Putamen (tissue), 1 donor: ENCODE measurements at regions not wholly inside any gene's neighbourhood (a gene's known extent, or its start where the extent isn't known, plus 50 kb on each side); places are given as distances from the start of the nearest gene placed in this dataset.
"Not testable (repeated sequence)": the region's sequence is repeated elsewhere in the genome, so short reads cannot be mapped to it uniquely, and the experiment has no call there.

Experiments
- DNase-seq: peaks from one replicate; pipeline ENCODE4 v3.0.0-alpha.2; 2016; ENCODE audit warnings: low spot score

DNA sequence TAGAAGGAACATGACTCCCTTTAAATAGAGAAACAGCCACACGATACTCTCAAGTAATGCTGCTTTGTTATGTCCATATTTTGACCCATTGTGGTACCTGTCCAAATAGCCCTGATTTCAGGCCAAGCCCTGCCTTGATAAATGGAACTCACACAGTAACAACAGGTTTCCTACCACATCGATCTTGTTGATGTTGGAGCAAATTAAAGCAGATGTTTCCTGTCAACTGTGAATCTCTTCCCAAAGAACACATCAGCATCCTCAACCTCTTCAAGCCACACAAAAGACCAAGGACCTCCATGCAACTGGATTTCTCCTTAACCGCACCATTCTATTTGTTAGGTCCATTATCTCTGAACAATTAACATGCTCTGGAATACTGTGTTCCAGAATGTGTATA is 109.5 kb downstream of the FOXD4L6 start:
- not testable (repeated sequence) for DNase-seq

DNA sequence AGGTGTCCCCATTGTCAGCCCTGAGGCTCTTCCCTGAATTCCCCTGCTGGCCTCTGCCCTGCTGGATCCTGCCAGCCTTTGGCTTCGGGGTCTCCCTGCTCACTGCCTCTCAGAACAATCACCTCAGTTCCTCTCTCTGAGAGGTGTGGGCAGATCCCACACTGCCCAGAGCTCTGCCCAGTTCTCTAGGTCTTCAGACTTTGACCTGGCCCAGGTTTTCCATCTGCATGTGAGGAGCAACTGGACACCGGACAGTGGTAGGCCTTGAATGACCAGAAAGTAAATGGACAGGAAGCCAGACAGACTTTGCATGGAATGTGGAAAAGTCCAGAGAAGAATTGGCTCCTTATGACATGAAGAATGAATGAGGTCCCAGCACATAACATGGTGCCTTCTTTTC is 111.8 kb downstream of the FOXD4L6 start:
- DNase-seq = not testable (repeated sequence)

DNA sequence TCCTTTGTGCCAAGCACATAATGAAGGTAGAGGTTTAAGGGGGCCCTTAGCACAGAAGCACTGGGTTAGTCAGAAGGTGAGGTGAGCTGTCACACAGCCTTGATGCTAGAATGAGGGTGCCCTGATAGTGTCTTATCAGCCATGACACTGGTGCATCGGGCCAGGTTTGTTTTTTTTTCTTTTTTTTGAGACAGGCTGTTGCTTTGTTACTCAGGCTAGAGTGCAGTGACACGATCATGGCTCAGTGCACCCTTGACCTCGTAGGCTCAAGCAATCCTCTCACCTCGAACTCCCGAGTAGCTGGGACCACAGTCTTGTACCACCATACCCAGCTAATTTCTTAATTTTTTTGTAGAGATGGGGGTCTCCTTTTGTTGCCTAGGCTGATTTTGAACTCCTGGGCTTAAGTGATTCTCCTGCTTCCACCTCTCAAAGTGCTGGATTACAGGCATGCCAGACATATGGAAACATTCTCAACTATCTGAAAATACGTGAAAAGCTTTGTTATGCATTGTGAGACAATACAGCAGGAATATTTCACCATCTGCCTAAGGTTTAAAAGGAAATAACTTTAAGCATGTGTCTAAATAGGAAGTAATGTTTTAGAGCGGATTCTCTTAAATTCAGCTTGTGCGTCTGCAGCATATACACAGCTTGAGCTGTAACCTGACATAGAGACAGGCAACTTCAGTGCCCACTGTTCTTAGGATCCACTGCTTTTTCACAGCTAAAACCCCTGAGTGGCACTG is 128.4 kb downstream of the FOXD4L6 start:
- DNase-seq = not testable (repeated sequence)

DNA sequence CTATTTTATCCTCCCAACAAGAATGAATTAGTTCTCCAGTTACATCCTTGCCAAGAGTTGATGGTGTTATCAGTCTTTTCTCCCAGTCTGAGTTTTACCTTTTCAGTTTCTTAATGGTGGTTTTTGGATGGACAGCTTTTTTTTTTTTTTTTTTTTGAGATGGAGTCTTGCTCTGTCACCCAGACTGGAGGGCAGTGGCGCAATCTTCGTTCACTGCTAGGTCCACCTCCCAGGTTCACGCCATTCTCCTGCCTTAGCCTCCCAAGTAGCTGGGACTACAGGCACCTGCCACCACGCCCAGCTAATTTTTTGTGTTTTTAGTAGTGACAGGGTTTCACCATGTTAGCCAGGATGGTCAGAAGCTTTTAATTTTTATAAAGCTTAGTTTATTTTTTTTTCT is 133.0 kb downstream of the FOXD4L6 start:
- not testable (repeated sequence) for DNase-seq

DNA sequence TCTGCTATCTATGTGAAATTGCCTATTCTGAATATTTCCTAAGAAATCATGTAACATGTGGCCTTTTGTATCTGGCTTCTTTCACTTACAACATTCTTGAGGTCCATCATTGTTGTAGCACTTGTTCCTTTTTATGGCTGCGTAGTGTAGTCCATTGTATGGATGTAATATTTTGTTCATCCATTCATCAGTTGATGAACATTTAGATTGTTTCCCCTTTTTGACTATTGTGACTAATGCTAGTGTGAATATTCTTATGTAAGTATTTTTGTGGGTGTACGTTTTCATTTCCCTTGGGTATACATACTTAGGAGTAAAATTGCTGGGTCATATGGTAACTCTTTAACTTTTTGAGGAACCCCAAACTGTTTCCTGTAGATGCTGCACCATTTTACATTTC is 134.6 kb downstream of the FOXD4L6 start:
- DNase-seq = not testable (repeated sequence)

DNA sequence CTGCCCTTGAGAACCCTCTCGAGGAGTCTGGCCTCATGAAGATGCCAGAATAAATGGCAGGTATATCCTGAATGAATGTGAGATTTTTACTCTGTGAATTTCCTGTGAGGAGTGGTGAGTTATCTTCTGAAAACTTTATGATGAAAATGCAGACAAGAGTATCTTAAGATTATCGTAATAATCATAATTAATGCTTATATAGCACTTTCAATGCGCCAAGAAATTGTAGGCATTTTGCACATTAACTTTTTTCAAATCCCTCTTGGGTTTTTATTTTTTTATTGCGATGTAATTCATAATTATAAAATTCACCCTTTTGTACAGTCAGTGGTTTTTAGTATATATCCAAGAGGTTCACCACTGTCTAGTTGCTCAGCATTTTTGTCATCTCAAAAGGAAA is 135.1 kb downstream of the FOXD4L6 start:
- DNase-seq = not testable (repeated sequence)

DNA sequence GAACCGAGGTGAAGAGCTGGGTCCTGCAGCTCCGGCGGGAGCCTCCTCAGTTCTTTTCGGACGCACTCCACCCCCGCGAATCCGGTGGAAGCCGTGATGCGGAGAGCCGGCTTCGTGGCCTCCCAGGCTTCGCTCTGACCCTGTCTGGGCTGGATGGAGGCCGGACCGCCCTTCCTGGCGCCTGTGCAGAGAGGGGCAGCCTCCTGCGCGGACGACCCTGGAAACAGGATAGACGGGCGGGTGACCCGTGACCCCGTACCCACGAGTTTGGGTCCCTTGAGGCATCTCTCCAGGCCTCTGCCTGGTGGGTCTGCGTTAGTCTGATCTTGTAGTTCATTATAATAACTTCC is 136.0 kb downstream of the FOXD4L6 start:
- DNase-seq = peak; percentile 68

DNA sequence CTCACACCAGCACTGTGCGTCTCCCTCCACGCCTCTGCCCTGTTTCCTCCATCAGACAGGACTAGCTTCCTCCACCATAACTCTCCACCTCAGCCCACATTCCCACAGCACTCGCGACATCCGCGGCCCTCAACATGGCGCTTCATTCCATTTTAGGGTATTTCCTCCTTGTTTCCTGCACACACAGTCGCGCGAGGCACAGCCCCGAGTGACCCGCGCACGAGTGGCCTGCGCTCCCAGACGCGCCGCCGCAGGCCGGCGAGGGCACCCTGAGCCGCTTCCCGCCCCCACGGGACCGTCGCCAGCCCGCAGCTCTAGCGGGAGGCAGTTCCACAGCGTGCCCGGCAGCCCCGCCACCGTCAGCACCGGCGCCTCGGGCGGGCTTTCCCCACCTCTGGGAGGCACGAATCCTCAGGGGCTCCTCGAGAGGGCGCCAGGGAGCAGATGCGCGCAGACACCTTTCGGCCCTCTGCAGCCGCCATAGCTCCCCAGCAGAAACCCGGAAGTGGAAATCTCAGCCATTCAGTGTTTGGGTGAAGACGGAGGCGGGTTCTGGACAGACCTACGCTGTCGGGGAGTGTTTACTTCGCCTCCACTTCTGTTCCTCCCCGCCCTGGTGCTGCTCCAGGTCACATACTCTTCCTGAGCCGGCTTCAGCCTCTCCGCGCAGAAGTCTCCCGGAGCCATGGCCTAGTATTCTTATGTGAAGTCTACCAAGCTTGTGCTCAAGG is 136.6 kb downstream of the FOXD4L6 start:
- DNase-seq = peak; percentile 100

DNA sequence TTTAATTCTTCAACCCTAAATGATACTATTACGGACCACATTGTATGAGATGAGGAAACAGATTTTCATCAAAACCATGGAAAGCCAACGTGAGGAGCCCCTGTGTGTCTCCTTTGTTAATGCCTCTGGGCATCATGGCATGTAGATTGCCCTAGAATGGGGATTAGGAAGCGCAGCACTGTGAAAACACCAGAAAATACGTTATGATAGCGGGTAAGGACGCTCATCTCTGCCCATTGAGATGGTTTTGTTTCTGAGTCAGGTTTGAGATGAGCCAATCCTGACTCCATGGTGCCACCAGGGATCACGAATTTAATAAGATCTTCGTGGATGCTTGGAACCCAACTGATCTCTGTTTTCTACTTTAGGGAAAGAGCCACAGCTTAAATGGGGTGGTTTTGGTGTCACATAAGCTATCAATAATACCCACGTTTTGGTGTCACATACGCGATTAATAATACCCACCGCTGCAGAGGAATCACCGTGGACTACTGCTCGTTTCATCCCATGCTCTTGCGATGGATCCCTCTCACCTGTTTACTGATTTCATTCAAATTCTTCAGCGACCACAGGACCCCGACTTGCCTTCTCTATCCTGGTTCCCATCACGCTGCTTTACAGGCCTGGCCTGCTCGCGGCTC is 137.3 kb downstream of the FOXD4L6 start:
- not testable (repeated sequence) for DNase-seq

DNA sequence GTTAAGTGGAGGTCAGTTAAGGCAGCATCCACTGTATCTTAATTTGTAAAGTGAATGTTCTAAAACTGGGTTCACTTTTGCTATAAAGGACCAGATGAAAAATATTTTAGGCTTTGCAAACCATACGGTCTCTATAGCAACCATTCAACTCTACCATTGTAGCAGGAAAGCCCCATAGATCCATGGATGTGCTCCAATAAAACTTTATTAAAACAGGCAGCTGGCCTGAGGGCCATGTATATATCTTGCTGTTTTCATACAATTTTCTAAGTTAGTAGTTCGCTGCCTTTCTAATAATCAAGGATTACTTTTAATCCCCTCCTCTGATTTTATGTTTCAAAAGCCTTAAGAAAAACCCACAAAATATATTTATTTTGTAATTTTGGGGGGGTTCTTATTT is 142.1 kb downstream of the FOXD4L6 start:
- DNase-seq = not testable (repeated sequence)

DNA sequence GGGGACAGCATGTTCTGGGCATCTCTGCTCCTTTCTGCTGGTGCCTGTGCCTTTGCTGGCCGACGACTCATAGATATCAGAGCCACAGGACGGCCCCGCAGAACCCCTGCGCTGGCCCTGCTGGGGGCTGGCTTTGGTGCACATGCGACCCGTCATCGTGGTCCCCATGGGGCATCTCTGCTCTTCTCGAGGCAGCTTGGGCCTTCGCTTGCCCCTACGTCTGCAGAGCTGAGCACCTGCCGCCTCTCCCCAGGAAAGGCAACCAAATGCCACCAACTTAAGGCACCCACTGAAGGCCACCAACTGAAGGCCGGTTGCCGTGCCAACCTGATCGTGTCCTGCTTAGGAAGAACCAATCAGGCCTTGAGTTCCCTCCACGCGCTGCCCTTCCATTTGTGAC is 153.1 kb downstream of the FOXD4L6 start:
- not testable (repeated sequence) for DNase-seq

DNA sequence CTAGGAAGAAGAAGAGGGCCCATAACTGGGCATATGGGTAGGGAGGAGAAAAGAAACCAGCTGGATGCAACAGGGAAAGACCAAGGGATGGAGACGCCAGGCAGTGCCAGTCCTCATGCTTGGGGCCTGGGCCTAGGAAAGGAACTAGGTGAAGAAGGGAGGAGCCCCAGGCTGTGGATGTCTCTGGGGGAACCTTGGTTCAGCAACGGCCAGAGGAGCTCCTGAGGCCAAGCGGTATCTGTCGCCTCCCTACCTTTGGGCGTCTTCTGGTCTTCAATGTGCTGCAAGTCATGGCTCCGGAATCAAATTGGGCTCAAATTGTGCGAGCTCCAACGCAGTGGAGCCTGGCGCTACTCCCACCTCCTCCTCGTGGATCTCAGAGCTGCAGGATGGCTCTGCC is 153.6 kb downstream of the FOXD4L6 start:
- not testable (repeated sequence) for DNase-seq

DNA sequence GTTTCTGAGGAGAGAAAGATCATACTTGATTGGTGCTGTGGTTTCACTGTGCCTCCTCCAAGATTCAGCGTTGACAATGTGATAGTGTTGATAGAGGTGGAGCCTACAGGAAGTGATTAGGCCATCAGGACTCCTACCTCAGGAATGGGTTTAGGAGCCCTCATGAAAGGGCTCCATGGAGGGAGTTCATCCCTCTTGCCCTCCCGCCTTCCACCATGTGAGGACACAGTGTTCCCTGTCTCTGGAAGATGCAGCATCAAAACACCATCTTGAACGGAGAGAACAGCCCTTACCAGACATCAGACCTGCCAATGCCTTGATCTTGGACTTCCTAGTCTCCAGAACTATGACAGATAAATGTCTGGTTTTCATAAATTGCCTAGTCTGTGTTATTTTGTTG is 156.7 kb downstream of the FOXD4L6 start:
- DNase-seq = not testable (repeated sequence)

DNA sequence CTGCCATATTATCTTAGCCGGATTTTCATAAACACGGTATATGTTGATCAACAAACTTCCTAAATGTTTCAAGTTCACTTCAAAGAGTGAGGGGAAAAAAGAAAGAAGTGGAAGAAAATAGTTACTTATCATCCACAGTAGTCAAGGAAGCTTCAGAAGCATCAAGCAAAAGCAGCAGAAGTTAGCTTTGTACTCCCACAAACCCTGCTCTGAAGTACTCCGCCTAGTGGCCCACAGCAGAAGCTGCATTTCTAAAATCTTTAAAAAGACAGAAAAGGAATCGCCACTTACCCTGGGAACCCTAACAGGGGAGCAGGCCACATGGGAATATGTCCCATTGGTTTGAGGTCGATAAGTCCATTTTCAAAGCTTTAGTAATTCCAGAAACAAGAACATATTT is 158.1 kb downstream of the FOXD4L6 start:
- DNase-seq = not testable (repeated sequence)

DNA sequence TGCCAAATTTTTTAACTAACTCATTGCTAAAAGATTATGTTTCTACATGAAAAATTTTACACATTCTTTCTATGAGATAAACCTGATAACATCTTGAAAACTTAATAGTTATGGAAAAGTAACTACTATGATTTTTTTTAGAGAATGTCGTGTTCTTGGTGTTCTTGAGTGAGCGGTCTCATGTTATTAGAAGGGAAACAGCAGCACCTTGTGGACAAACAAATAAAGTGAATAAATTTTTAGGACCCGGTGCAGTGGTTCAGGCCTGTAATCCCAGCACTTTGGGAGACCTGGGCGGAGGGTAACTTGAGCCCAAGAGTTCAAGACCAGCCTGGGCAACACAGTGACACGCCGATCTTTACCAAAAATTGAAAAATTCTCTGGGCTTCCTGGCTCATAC is 166.0 kb downstream of the FOXD4L6 start:
- DNase-seq = not testable (repeated sequence)

DNA sequence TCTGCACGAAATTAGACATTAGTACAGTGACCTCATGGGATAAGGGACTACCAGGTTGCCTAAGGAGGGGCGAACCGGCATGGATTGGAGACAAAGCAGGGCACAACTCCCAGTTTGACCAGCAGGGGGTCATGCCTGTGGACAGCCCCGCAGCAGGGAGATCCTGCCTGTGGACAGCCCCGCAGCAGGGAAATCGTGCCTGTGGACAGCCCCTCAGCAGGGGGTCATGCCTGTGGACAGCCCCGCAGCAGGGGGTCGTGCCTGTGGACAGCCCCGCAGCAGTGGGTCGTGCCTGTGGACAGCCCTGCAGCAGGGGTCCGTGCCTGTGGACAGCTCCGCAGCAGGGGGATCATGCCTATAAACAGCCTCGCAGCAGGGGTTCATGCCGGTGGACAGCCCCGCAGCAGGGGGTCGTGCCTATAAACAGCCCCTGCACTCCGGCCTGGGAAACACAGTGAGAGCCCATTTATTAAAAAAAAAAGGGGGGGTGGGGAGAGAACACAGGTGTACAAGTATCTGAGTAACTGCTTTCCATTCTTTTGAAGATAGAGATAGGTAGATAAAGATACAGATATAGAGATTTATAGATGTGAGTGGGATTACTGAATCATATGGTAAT is 176.5 kb downstream of the FOXD4L6 start:
- DNase-seq = not testable (repeated sequence)

DNA sequence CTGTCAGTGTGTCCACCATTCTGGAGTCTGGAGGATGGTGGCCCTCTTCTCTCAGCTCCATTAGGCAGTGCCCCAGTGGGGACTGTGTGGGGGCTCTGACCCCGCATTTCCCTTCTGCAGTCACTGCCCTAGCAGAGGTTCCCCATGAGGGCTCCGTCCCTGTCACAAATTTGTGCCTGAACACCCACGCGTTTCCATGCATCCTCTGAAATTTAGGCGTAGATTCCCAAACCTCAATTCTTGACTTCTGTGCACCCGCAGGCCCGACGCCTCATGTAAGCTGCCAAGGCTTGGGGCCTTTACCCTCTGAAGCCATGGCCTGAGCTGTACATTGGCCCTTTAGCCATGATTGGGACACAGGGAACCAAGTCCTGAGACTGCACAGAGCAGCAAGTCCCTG is 182.3 kb downstream of the FOXD4L6 start:
- not testable (repeated sequence) for DNase-seq

DNA sequence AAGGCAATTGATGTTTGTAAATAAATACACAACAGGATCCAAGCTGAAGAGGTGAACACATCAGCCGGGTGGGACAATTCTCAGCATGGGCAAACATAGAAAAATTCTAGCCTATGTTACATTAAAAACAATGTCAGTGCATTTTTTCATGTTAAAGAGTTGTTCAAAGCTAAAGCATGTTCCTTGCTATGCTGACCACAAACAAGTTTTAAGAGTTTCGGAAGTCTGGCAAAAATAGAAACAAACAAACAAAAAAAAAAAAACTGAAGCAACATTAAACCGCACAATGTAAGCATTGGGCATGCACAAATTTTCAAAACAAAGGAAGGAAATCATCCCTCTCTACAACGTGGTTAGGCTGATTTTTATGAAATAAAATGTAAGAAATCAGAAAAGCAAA is 185.8 kb downstream of the FOXD4L6 start:
- not testable (repeated sequence) for DNase-seq

DNA sequence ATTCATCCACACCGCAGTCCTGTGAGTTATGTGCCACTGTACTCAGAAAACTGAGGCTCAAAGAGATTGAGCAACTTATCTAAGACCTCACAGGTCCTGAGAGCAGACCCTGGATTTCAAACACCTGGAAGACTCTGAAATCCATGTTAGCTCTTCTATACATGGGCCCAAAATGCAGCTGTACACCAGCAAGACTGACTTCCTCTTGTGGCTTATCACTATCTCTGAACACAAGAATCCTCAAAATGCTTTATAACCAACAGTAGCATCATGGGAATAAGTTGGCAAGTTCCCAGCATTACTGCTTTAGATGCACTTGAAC is 188.6 kb downstream of the FOXD4L6 start:
- not testable (repeated sequence) for DNase-seq

DNA sequence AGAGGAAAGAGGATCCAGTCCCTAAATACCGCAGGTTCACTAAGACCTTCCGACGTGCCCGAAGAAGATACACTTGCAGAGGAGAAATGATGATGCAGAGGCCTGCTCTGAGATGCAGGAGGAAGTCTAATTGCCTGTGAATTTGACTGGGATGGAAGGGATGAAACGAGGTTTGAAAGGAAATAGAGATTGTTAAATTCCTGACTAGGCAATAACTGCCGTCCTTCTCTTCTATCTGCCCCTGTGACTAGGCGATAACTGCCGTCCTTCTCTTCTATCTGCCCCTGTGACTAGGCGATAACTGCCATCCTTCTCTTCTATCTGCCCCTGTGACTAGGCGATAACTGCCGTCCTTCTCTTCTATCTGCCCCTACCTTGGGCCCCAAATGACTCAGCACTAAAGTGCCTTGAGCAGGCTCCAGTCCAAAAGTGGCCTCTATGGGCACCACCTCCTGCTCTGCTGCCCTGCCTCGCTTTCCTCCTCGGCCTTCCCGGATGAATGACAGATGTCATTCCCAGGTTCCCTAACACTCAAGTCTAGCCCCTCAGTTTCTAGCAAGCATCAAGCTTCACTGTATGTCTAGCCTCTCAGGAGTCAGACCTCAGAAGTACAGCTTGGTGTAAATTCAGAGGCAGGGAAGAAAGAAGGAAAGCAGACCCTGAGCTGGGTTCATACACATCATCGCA is 189.1 kb downstream of the FOXD4L6 start:
- DNase-seq = not testable (repeated sequence)

DNA sequence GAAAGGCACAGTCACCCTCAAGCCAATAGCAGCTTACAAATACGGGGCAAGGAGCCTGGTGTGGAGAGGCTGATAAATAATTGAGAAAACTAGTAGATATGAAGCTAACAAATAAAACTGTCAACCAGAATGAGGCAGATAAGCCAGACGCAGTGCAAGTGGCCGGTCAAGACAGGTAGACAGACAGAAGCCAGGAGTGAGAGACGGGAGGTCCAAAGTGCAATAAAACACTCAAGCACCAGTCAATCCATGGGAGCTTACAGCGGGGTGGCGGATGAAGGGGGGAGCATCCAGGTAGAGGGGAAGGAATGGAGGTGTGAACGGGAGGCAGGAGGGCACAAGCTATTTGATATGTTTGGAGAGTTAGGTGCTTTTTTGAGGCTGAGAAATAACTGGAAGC is 193.1 kb downstream of the FOXD4L6 start:
- no peak for DNase-seq

DNA sequence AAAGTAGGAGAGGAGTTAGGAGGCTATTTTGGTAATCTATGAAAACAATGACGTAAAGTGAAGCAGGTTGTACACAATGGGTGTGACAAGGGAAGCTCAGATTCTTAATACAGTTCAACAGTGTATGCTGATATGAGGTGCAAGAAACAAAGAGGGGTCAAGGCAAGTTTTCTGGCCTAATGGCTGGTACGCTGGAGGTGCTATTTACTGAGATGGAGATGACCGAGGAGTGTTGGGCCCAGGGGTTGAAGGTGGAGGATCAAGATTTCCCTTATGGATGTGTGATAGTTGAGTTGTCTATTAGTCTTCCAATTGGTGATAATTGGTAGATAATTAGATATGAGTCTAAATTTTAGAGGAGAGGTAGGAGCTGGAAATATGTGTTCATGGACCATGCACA is 194.0 kb downstream of the FOXD4L6 start:
- DNase-seq = not testable (repeated sequence)
